ENCODE measurements at regions not wholly inside any gene's neighbourhood (a gene's known extent, or its start where the extent isn't known, plus 50 kb on each side); places are given as distances from the start of the nearest gene placed in this dataset.
"Not testable (repeated sequence)": the region's sequence is repeated elsewhere in the genome, so short reads cannot be mapped to it uniquely, and the experiment has no call there.

DNA sequence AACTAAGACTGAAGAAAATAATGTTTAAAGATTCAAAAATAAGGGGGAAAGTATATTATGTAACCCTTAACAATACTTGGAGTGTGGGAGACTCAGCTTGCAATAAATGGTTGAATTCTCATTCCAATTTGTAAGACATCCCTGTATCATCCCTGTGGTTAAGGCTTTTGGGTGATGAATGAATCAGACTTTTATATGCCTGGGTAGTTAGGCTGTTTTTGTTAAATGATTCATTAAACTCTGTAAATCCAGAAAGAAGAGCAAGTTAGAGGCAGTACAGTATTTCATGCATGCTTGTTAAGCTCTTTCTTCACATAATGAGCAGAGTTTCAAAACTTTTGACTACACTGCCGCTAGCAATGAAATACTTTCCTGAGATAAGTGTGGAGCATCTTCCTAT lies 948.8 kb downstream of the SOCS6 start:
- no peak for DNase-seq (ENCODE audit: low spot score)

DNA sequence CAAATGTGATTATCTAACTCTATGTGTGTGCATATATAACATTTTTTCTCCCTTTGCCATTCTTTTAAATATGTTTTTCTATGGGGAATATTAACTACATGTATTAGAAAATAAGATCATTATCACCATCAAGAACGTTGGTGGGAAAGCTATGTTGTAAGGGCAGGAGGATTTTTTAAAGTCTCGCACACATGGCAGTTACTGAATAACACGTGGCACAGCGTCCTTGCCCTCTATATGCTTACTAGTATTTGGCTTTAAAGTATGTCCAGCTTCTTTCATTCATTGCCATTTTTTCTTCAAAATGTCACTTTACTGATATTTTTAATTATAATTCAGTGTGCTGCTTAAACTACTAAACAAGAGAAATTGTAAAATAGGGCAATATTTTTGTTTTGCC lies 944.3 kb downstream of the SOCS6 start:
- no peak for DNase-seq (ENCODE audit: low spot score)

DNA sequence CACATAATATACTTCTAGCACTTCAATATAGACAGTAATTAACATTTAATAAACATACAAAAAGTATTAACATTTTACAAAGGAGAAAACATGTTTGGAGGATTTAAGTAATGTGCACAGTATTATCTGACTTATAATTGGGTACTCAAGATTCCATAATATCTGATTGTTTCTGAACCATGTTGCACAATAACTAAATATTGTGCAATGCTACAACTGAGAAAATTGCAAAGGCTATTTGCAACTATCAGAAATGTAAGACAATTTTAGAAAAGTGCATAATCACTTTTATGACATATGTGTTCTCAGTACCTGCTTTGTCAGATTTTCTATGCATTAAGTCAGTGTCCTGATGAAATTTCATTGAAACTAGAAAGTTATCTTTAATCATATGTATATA lies 934.6 kb downstream of the SOCS6 start:
- DNase-seq (ENCODE audit: low spot score) = no peak

DNA sequence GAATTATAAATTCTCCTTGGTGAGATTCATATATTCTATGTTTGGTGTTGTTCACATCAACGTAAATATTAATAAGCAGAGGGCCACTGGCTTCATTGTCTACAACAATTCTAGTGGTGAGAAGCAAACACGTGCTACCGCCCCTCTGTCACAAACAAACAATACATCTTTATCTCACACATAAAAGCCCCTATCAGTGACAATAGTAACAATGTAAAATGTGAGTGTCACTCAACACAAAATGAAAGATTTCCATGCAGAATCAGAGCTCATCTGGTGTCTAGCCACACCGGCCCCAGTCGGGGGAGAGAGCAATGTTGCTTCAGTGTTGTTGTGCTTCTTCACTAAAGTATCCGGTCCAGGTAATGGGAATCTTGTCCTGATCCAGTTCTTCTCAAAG lies 932.6 kb downstream of the SOCS6 start:
- DNase-seq (ENCODE audit: low spot score) = no peak

DNA sequence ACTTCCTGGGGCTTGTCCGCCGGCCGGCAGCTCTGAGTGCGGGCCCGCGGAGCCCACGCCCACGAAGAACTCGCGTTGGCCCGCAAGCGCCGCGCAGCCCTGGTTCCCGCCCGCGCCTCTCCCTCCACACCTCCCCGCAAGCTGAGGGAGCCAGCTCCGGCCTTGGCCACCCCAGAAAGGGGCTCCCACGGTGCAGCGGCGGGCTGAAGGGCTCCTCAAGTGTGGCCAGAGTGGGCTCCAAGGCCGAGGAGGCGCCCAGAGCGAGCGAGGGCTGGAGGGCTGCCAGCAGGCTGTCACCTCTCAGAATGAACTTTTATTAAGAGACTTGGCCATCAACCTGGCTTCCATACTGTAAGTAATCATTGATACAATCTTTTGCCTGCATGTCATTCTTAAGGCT lies 923.9 kb downstream of the SOCS6 start:
- not testable (repeated sequence) for DNase-seq (ENCODE audit: low spot score)

DNA sequence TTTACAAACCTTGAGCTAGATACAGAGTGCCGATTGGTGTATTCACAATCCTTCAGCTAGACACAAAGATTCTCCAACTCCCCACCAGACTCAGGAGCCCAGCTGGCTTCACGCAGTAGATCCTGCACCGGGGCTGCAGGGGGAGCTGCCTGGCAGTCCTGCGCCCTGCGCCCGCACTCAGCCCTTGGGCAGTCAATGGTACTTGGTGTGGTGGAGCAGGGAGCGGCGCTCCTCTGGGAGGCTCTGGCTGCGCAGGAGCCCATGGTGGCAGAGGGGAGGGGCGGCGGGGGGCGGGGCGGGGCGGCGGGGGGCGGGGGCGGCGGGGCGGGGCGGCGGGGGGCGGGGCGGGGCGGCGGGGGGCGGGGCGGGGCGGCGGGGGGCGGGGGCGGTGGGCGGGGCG lies 923.4 kb downstream of the SOCS6 start:
- DNase-seq (ENCODE audit: low spot score) = no peak

DNA sequence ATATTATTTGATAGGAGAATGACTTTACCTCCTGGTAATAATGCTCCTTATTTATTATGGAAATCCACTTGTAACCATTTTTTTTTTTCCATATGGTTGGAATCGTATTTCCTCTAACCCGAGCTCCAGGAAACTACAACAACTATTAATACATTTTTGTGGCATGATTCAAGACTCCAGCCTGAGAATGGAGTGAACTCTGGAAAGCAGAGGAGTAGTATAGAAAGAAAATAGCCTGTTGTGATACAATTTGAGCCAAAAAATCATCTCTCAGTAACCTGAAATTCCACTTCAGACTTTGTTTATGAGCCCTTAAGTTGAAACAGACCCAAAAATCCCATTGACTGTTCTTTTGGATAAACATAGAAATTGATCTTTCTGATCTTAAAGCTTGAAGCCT lies 921.1 kb downstream of the SOCS6 start:
- DNase-seq (ENCODE audit: low spot score) = no peak

DNA sequence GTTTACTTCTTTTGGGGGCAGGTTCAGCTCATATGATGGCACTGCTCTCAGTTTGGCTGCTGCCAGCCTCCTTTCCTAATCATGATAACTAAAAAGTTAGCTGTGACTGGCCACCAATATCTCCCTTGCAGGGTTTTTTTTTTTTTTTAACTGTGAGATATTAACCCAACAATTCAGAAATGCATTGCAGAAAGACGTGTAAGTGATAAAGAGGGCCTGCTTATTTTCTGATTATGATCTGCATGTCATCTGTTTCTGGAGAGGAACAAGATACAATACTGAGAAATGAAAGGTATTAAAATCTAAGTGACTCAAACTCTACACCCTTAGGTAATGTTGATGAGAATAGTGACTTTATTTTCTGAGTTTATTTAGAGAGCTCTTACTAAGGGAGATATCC lies 905.6 kb downstream of the SOCS6 start:
- DNase-seq (ENCODE audit: low spot score) = no peak

DNA sequence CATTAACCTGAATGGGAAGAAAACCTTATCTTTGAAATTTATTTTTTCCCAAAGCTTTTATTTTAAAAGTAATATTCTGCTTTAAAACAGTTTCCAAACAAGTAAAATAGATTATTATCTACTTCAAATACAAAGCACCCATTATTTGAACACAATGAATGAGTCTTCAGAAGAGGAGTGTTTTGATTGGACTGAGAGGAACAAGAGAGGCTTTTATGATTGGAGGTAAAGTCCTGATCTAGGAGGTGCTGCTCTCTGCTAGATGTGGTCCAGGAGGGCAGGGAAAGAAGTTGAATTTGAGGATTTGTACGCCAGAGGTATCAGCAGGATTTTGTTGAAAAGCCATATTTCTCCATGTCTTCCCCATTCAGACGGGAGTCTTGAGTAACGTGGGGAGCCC lies 900.7 kb downstream of the SOCS6 start:
- DNase-seq (ENCODE audit: low spot score) = no peak

DNA sequence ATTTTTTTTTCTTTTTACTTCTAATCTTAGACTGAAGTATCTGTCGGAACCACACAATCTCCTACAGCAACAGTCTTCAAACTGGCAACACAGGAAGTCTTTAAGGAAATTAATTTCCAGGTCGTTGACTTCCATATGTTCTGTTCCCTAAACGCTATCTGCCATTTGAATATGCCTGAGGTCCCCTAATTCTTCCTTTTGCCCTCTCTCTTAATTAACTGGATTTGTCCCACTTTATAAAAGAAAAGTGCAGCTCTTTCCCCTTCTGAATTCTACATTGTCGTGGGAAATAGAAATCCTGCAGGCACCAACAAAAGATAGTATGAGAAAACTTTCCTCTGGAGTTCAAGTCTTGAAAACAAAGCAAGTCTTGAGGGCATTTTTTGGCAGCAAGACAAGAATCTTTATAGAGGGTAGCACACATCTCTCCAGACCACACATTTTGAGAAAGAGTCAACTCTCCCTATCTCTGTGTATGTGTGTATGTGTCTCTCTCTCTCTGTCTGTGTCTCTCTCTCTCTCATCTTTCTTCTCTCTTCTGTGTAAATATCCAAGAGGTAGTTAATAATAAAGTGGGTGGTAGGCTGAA lies 879.8 kb downstream of the SOCS6 start:
- DNase-seq (ENCODE audit: low spot score) = no peak

DNA sequence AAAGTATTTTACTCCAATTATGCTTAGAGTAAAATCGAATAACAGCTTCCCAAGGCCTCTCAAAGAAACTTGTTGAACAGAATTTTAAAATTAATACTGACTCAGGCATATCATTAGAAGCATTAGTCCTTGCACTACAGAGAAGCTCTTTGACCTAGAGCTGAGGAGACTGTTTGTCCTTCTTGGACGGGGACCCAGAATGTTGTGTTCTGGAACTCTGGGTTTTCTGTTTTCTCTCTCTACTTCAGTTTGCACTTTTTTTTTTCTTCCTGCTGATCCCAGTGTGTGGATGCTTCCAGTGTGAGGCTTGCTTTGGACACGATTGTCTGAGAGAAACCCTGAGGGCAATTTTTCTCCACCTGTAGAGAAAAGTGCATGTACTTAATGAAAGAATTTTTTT lies 847.6 kb downstream of the SOCS6 start:
- no peak for DNase-seq (ENCODE audit: low spot score)

DNA sequence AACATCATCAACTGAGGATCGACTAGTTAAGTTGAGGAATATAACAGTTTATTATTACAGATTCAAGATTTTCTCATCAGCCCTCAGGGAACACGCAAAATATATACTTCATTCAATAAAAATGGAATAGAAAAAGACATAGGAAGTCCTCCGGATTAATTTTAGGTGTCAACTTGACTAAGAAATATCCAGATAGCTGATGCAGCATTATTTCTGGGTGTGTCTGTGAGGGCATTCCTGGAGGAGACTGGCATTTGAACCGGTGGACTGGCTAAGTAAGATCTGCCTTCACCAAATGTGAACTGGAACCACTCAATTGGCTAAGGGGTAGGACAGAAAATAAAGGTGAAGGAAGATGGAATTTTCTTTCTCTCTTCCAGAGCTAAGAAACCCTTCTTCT lies 845.3 kb downstream of the SOCS6 start:
- DNase-seq (ENCODE audit: low spot score) = no peak

DNA sequence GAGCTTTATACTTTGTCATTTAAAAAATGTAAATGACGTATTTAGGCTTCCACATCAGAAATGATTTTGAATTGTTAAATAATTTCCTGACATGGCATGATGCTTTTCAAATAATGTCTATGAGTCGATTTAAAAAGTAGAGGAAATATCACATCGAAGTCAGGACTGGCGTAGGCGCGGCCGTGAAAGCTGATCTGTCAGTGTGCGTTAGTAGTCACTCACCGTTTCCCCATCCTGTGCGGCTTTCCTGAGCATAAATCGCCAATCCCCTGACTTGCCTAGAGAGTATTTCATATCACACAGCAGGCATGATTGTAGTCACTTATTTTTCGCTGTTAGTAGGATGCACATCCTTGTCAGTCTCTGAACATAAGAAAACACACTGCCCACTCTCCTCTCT lies 843.1 kb downstream of the SOCS6 start:
- DNase-seq (ENCODE audit: low spot score) = no peak

DNA sequence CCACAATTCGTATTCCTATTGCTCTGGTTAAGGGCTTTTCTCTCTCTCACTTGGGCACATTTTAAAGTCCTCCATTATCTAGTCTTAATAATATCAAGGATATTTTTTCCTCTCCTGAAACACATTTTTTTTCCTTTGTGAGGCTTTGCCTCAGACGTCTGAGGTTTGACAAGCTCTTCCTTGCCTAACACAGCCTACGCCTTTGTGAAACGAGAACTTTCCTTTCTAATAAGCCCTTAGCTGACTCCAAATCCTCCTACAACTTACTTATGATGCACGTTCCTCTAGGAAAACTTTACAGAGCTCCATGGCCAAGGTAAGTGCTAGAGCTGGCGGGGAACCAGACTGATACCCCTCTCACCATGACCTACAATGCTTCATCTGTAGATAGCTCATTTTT lies 841.5 kb downstream of the SOCS6 start:
- no peak for DNase-seq (ENCODE audit: low spot score)

DNA sequence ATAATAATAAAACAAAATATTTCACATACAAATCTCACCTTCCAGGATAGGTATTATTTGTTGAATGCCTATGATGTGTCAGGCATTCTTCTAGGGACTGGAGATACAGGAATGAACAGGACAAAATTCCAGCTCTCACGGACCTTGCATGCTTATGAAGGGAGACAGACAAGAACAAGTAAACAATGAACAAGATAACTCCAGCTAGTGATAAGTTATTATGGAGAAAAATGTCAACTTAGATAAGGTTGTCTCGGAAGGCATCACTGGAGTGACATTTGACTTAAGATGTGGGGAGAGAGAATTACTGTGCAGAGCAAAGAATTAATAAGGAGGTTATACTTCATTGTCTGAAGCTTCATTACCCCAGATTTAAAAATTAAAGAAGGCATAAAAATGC lies 836.7 kb downstream of the SOCS6 start:
- no peak for DNase-seq (ENCODE audit: low spot score)

DNA sequence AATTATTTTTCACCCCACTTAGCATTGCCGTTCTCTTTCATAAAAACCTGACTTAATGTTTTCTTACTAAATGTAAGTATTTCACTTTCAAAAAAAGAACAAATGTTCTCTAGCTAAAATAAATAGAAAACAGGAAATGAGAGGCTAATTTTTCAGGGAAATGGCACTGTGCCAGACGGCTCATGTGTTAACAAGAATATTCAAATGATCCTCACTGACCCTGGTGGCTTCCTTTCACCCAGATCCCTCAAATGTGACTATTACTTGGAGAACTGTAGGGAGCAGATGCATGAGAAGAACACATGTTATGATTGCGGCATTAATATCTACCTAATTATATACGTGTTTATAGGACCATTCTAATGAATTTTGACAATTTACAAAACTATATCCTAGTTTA lies 827.7 kb downstream of the SOCS6 start:
- no peak for DNase-seq (ENCODE audit: low spot score)

DNA sequence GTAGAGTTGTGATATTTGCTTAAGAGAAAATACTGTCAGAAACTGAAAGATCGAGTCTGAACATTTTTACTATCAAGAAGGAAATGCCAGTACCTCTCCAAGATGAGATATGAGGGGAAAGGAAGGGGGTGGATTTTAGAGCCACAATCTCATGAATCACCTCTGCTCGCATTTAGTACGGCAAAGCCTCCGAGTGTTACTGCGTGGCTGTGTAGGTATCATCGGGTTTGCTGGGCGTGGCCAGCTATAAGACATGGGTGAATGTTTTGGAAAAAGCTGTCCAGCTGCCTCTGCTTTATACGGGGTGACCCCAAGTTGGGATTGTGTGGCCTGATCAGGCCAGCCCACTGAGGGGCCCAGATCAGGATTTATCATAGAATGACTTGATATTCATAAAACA lies 826.4 kb downstream of the SOCS6 start:
- DNase-seq (ENCODE audit: low spot score) = no peak

DNA sequence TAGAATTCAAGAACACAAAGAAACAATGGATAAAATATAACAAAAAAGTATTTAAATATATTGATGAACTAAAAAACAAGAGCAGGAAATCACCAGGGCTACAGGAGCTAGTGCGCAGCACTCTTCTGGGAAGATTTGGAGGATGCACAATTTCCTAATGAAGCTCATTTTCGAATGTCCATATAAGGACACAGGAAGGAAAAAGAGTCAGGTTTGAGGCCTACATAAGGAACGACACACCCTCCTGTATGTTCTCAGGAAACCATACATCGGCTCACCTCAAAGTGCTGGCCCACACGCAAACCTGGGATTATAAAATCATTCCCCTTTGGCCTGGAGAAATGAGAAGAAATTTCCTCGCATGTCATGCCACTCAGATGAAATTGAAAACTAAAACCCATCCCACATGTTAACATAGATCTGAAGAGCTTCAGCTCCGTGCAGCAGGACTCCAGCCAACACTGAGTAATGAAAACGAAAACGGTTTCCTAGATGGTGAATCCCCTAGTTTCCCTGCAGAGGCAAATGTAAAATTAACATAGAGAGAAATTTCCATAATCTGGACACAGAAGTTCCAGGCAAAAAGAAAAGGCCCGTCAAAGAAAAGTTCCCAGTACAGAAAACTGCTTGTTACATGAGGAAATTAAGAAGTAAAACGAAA lies 825.8 kb downstream of the SOCS6 start:
- no peak for DNase-seq (ENCODE audit: low spot score)

DNA sequence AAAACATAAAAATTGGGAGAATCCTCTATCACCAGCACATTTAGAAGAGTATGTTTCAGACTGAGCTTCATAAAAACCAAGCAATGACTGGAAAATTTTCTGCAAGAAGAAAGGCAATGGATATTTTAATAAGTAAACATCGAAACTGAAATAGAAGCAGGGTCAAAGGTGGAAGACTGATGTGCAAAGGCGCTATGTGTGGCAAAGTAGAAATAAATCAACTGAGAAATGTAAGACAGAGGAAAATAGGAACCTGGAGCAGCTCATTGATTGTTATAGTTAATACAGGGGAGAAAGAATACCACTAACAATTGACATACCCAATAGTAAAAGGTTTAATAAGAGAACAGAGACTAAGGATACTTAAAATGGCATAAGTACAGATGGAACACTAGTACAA lies 818.4 kb downstream of the SOCS6 start:
- no peak for DNase-seq (ENCODE audit: low spot score)

DNA sequence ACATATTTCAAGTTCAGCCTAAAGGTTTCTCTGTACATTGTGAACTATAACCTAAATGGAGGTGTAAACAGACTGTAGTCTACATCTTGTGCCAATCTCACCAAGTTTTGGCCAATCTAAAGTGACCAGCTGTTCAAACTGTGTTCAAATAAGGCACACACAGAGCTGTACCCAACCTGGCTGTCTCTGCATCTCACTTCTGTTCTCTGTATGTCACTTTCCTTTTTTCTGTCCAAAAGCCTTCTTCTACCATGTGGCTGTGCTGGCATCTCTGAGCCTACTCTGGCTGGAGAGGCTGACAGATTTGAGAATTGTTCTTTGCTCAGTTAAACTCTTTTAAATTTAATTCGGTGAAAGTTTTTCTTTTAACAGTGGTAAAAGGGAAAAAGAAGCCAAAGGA lies 817.9 kb downstream of the SOCS6 start:
- DNase-seq (ENCODE audit: low spot score) = no peak

DNA sequence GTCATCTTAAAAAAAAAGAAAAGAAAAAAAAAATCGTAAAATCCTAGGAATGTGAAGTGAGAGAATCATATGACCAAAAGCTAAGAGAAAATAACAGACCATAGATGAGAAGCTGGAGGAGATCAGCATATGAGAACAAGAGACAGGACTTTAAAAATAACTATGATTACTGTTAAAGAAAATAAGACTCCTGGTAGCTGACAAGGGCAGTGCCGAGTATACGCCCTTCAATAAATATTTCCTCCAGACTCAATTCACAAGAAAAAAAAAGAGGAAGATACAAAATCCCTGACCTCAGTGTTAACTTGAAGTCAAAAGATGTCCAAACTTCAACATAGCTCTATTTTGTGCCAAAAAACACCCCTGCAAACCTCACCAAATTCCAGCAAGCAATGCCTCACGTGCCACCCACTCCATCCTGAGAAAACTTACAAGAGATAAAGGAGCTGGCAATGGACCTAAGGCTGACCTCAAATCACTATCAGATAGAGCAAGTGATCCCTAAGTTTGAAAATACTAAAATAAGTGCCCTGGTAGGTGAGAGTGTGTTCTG lies 817.2 kb downstream of the SOCS6 start:
- no peak for DNase-seq (ENCODE audit: low spot score)

DNA sequence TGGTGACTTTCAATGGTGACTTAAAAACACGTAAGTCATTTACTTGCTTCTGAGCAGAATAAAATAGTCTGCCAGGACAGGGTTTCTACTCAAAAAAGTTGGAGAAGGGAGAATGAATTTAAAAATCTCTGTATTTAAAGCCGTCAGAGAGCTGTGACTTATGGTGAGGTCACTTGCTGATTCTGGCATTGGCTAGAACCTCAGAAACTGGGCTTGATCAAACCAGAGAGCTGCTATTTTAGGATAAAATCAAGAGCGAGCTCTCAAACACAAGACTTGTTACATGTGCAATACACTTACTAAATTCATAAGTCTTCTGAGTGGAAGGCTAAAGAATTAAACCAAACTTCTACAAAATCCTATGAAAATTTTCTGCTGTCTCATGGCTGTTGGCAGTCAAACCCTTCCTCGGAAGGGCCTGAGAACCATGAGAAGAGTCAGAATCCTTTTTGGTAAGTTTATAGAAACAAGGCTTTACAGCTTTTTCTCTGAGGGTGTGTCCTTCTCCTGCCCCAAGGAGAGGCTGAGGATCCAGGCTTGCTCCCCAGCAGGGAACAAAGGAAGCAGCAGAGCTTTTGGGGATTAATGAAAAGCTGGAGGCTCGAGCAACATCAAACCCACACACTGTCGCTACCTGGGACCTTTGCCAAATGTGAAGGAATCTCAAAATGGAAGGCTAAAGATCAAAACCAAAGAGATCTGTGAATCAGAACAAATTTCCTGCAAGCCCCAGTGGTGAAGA lies 816.4 kb downstream of the SOCS6 start:
- DNase-seq (ENCODE audit: low spot score) = no peak

DNA sequence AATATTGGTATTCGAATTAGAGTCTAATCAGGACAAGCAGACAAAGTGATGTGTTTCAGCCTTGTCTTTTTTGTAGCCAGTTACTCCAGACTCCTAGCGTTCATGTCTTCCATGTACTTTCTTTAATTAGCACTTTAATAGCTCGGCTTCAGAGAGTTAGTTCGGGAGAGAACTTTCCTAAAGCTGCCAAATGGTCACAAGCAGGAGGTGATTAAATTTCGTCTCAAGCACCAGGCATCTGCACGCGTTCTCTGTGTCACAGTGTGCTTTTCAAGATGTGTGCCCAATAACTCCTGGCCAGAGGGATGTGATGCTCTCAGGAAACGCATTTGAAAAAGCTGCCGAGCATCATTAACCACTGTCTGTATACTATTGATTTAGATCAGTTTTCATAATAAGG lies 790.8 kb downstream of the SOCS6 start:
- peak; percentile 10 for DNase-seq (ENCODE audit: low spot score)

Data from D341Med (cell line).